Caco-2 (cell line): ENCODE measurements at regions not wholly inside any gene's neighbourhood (a gene's known extent, or its start where the extent isn't known, plus 50 kb on each side); places are given as distances from the start of the nearest gene placed in this dataset.

Experiments used
- BruUV-seq: library from RNA; stranded (reverse); fragments of 400-500 nt; replicated peaks from 2 replicates; lab custom pipeline; 2021; lab: Mats Ljungman, UMichigan
- CTCF ChIA-PET: fragments of 300-600 bp; sonication (Branson Sonifier 250); formaldehyde crosslinking; loops from one replicate; lab custom pipeline; 2022; ENCODE audit warnings: antibody characterized with exemption; lab: Charles Lee
- POLR2A ChIA-PET: fragments of 300-600 bp; sonication (Branson Sonifier 250); formaldehyde crosslinking; loops from one replicate; lab custom pipeline; 2022; ENCODE audit warnings: antibody characterized with exemption; lab: Charles Lee
- DNase-seq, 2 experiments: peaks; one replicate each; pipeline versions ENCODE4 v3.0.0 to v3.0.0-alpha.2; 2020 to 2022
- H3K27me3 ChIP-seq: replicated peaks from 2 replicates; pipeline ENCODE4 v1.6.0; 2011; ENCODE audit warnings: low read length; ENCODE audit not compliant: control insufficient read depth, insufficient read depth
- H3K36me3 ChIP-seq: 2 replicates; pipeline ENCODE4 v1.5.1; 2011; ENCODE audit warnings: low read length; ENCODE audit not compliant: control insufficient read depth, insufficient read depth
- H3K4me1 ChIP-seq: fragments of 250-450 bp; sonication (Bioruptor Pico); 2 replicates; pipeline ENCODE4 v1.5.1; 2020; ENCODE audit warnings: mild to moderate bottlenecking
- H3K4me3 ChIP-seq: 2 replicates; pipeline ENCODE4 v1.5.1; 2011; ENCODE audit warnings: low read depth, mild to moderate bottlenecking, control low read depth, low read length
- H3K9me3 ChIP-seq: fragments of 250-450 bp; sonication (Bioruptor Pico); 2 replicates; pipeline ENCODE4 v1.5.1; 2020; ENCODE audit warnings: mild to moderate bottlenecking, moderate library complexity
- H3K27ac Mint-ChIP-seq: one replicate; pipeline ENCODE4 v1.8.0; 2022; ENCODE audit warnings: mixed read lengths; ENCODE audit not compliant: unreplicated experiment
- H3K27me3 Mint-ChIP-seq: one replicate; pipeline ENCODE4 v1.8.0; 2022; ENCODE audit warnings: mixed read lengths; ENCODE audit not compliant: insufficient read depth, unreplicated experiment
- H3K36me3 Mint-ChIP-seq: one replicate; pipeline ENCODE4 v1.8.0; 2022; ENCODE audit warnings: mild to moderate bottlenecking, mixed read lengths; ENCODE audit not compliant: insufficient read depth, unreplicated experiment
- H3K4me1 Mint-ChIP-seq: one replicate; pipeline ENCODE4 v1.8.0; 2022; ENCODE audit warnings: low read depth, mixed read lengths; ENCODE audit not compliant: unreplicated experiment
- H3K4me3 Mint-ChIP-seq: one replicate; pipeline ENCODE4 v1.8.0; 2022; ENCODE audit warnings: mild to moderate bottlenecking, moderate library complexity, mixed read lengths; ENCODE audit not compliant: unreplicated experiment
- H3K9me3 Mint-ChIP-seq: one replicate; pipeline ENCODE4 v1.8.0; 2022; ENCODE audit warnings: mixed read lengths; ENCODE audit not compliant: unreplicated experiment
- intact Hi-C: fragments of 100-400 bp; cut with micrococcal nuclease; formaldehyde crosslinking; loops from one replicate; pipeline ENCODE4 v1.10.0; 2022; ENCODE audit not compliant: unreplicated experiment
- TF ChIP-seq, protein P1 (sequence below), 2 experiments: fragments of 200-600 bp in 1 of 2; IDR thresholded peaks; 1 replicate in 1 of 2; 2 replicates in 1 of 2; pipeline versions ENCODE4 v1.5.1 to v1.8.0; 2011 to 2022; ENCODE audit warnings: antibody characterized with exemption in 1 of 2, control low read depth in 1 of 2, inconsistent platforms in 1 of 2, low read depth in 1 of 2, low read length in 1 of 2, mild to moderate bottlenecking in 1 of 2, moderate library complexity in 1 of 2; ENCODE audit not compliant: insufficient read depth in 1 of 2, severe bottlenecking in 1 of 2, unreplicated experiment in 1 of 2

DNA sequence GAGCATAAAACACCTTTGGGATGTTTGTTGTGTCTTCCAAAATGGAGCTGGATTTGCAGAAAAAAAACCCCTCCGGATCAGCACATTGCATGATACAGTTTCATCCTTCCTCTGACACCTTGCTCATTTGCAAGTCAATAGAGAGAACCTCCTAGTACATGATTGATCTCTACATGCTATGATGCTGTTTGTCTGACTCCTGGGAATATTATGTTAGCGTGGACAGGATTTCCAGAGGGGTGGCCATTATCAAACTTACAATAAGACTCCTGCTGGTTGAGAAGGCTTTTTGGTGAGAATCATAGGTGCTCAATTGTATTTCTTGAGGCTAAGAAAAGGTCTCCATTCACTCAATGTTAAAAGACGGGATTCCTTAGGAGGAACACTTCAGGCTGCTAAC is 75.9 kb upstream of the SCEL start:
- POLR2A ChIA-PET, result no interaction called here
- H3K27me3 ChIP-seq, result no peaks in the 10 kb centered on the region; the same call in 1 of the 2 replicates
- BruUV-seq, result no TSS peak
- no peaks in the 10 kb centered on the region for H3K4me1 ChIP-seq
- no peak overlapping the region for H3K4me3 ChIP-seq
- H3K36me3 ChIP-seq, result no peaks in the 10 kb centered on the region
- Mint-ChIP-seq H3K4me3 (no peak overlapping the region), H3K27ac (no peak overlapping the region), H3K27me3 (peaks cover 7% of the 10 kb centered on the region), H3K36me3 (no peaks in the 10 kb centered on the region), H3K4me1 (no peaks in the 10 kb centered on the region), H3K9me3 (no peaks in the 10 kb centered on the region)
- no peak for DNase-seq
- H3K9me3 ChIP-seq, result no peaks in the 10 kb centered on the region
- intact Hi-C loops, result no loop called here
- CTCF ChIA-PET, result no interaction called here
- TF ChIP-seq, protein P1, sequence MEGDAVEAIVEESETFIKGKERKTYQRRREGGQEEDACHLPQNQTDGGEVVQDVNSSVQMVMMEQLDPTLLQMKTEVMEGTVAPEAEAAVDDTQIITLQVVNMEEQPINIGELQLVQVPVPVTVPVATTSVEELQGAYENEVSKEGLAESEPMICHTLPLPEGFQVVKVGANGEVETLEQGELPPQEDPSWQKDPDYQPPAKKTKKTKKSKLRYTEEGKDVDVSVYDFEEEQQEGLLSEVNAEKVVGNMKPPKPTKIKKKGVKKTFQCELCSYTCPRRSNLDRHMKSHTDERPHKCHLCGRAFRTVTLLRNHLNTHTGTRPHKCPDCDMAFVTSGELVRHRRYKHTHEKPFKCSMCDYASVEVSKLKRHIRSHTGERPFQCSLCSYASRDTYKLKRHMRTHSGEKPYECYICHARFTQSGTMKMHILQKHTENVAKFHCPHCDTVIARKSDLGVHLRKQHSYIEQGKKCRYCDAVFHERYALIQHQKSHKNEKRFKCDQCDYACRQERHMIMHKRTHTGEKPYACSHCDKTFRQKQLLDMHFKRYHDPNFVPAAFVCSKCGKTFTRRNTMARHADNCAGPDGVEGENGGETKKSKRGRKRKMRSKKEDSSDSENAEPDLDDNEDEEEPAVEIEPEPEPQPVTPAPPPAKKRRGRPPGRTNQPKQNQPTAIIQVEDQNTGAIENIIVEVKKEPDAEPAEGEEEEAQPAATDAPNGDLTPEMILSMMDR (IDR thresholded peaks at IDR 0.05; ENCODE audit: insufficient read depth in 1 of 2, low read depth in 1 of 2, low read length in 1 of 2, severe bottlenecking in 1 of 2, unreplicated experiment in 1 of 2), result no peak

DNA sequence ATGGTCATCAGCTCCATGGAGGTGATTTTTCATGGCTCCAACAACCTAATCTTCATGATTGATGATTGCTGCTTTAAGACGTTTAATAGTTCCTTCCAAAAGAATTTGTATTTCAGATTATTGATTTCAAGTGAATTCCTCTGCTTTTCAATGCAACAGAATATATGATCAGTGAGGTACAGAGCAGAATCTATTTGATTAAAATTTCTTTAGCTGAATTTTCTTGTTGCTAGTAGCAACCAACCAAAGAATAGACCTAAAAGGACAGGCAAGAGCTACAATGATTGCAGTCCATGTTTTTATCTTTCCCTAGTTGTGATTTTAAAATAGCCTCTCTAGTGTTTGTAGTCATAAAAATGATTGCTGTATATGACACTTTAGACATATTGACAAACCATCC is 76.8 kb upstream of the SCEL start:
- H3K27me3 ChIP-seq, result no peaks in the 10 kb centered on the region; the same call in 1 of the 2 replicates
- no peaks in the 10 kb centered on the region for H3K36me3 Mint-ChIP-seq
- H3K9me3 ChIP-seq, result no peaks in the 10 kb centered on the region
- no peaks in the 10 kb centered on the region for H3K36me3 ChIP-seq
- H3K4me1 ChIP-seq, result no peaks in the 10 kb centered on the region
- ChIA-PET CTCF (no interaction called here), POLR2A (no interaction called here)
- no peak overlapping the region for H3K4me3 Mint-ChIP-seq
- BruUV-seq, result no TSS peak
- no peaks in the 10 kb centered on the region for H3K4me1 Mint-ChIP-seq
- peaks cover 14% of the 10 kb centered on the region for H3K27me3 Mint-ChIP-seq
- H3K9me3 Mint-ChIP-seq, result no peaks in the 10 kb centered on the region
- no peak overlapping the region for H3K27ac Mint-ChIP-seq
- TF ChIP-seq, protein P1 (IDR thresholded peaks at IDR 0.05; ENCODE audit: insufficient read depth in 1 of 2, low read depth in 1 of 2, low read length in 1 of 2, severe bottlenecking in 1 of 2, unreplicated experiment in 1 of 2), result no peak
- H3K4me3 ChIP-seq, result no peak overlapping the region
- intact Hi-C loops, result no loop called here
- DNase-seq, result no peak

DNA sequence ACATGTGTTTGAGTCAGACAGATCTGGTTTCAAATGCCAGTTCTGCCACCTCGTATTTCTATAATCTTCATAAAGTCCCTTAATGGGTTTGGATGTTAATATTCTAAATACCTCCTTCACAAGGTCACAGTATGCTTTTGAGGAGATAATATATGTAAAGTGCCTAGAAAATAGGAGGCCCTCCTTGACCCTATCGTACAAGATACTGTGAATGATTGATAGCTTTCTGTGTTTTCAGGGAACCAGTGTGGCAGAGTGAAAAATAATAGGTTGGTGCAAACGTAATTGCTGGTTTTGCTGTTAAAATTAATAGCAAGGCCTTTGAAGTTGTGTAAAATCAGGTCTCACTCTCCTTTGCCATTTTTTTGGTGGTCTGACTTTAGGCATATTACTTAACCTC is 77.5 kb upstream of the SCEL start:
- no peaks in the 10 kb centered on the region for H3K4me1 Mint-ChIP-seq
- H3K4me1 ChIP-seq, result no peaks in the 10 kb centered on the region
- intact Hi-C loops, result no loop called here
- DNase-seq, result no peak
- no peak overlapping the region for H3K4me3 Mint-ChIP-seq
- no peak overlapping the region for H3K4me3 ChIP-seq
- no peaks in the 10 kb centered on the region for H3K9me3 Mint-ChIP-seq
- POLR2A ChIA-PET, result no interaction called here
- H3K9me3 ChIP-seq, result no peaks in the 10 kb centered on the region
- TF ChIP-seq, protein P1 (IDR thresholded peaks at IDR 0.05; ENCODE audit: insufficient read depth in 1 of 2, low read depth in 1 of 2, low read length in 1 of 2, severe bottlenecking in 1 of 2, unreplicated experiment in 1 of 2), result no peak
- no peaks in the 10 kb centered on the region for H3K36me3 ChIP-seq
- no peak overlapping the region for H3K27ac Mint-ChIP-seq
- H3K36me3 Mint-ChIP-seq, result no peaks in the 10 kb centered on the region
- BruUV-seq, result no TSS peak
- CTCF ChIA-PET, result no interaction called here
- peaks cover 14% of the 10 kb centered on the region for H3K27me3 Mint-ChIP-seq
- H3K27me3 ChIP-seq, result no peaks in the 10 kb centered on the region; the same call in 1 of the 2 replicates
